Neuron (in vitro differentiated cells): ENCODE measurements at regions not wholly inside any gene's neighbourhood (a gene's known extent, or its start where the extent isn't known, plus 50 kb on each side); places are given as distances from the start of the nearest gene placed in this dataset.

ENCODE experiments used
- H2AFZ ChIP-seq: one replicate; pipeline ENCODE4 v1.6.1; 2013; ENCODE audit warnings: low read depth, mild to moderate bottlenecking, inconsistent platforms, low read length, moderate library complexity
- H3K27me3 ChIP-seq: one replicate; pipeline ENCODE4 v1.6.1; 2013; ENCODE audit warnings: low read length; ENCODE audit not compliant: insufficient read depth
- H3K36me3 ChIP-seq: one replicate; pipeline ENCODE4 v1.6.1; 2013; ENCODE audit warnings: low read length; ENCODE audit not compliant: insufficient read depth
- H3K4me1 ChIP-seq: one replicate; pipeline ENCODE4 v1.6.1; 2013; ENCODE audit warnings: low read length; ENCODE audit not compliant: insufficient read depth
- H3K4me3 ChIP-seq: 2 replicates; pipeline ENCODE4 v1.5.1; 2013; ENCODE audit warnings: mild to moderate bottlenecking, low read length, moderate library complexity
- H3K9me3 ChIP-seq: one replicate; pipeline ENCODE4 v1.6.1; 2013; ENCODE audit warnings: low read length

DNA sequence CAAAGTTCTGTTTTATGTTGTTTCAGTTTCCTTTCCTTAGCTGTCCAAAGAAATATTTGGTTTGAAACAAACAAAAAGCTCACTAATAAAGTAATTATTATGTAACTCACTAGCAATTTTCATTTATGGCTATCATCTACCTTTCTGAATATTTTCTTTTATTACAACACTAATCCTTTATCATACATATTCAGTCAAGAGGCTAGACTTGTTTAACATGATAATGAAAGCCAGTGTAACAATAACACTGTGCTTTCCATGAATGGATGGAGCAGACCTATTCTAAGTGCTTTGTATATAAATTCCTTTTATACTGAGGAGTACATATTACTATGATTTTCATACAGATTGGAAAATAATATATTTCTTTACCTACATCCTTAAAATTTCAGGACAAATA, 972.8 kb upstream of the ADGRL4 start:
- peaks cover 8% of the 10 kb centered on the region for H3K4me1 ChIP-seq

GRCh38 chr1:79976287-79976686, 969.8 kb upstream of the ADGRL4 start:
- Histone ChIP-seq H3K9me3 (no peaks in the 10 kb centered on the region), H3K4me1 (peaks cover 8% of the 10 kb centered on the region), H2AFZ (no peak overlapping the region), H3K4me3 (no peak overlapping the region), H3K27me3 (no peaks in the 10 kb centered on the region), H3K36me3 (no peaks in the 10 kb centered on the region)

More for the DNA sequence above, 972.8 kb upstream of the ADGRL4 start:
- no peaks in the 10 kb centered on the region for H3K27me3 ChIP-seq
- no peaks in the 10 kb centered on the region for H3K9me3 ChIP-seq
- no peaks in the 10 kb centered on the region for H3K36me3 ChIP-seq
- H2AFZ ChIP-seq, result no peak overlapping the region
- H3K4me3 ChIP-seq, result no peak overlapping the region

GRCh38 chr1:79974659-79975058, 968.1 kb upstream of the ADGRL4 start:
- Histone ChIP-seq H3K4me3 (no peak overlapping the region), H3K27me3 (no peaks in the 10 kb centered on the region), H3K4me1 (peaks cover 7% of the 10 kb centered on the region), H2AFZ (no peak overlapping the region), H3K9me3 (no peaks in the 10 kb centered on the region), H3K36me3 (no peaks in the 10 kb centered on the region)

DNA sequence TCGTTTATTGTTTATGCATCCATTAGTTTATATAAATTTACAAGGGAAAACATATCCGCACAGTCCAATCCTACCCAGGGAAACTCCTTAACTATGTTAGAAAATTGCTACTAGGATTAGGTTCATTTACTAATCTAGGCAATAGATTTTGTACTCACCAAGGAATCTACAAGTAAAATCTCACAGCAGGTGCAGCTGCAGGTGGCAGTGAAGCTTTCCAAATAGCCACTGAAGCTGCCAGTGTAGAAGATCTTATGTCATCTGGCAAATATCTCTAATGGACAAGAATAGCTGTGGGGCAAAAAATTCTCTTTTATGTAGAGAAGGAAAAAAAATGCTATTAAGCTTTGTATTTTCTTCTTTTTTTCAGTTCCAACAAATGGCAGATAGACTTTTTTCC, 963.4 kb upstream of the ADGRL4 start:
- Histone ChIP-seq H3K36me3 (no peaks in the 10 kb centered on the region), H3K4me3 (no peak overlapping the region), H3K27me3 (no peaks in the 10 kb centered on the region), H3K9me3 (no peaks in the 10 kb centered on the region), H3K4me1 (no peaks in the 10 kb centered on the region), H2AFZ (no peak overlapping the region)

DNA sequence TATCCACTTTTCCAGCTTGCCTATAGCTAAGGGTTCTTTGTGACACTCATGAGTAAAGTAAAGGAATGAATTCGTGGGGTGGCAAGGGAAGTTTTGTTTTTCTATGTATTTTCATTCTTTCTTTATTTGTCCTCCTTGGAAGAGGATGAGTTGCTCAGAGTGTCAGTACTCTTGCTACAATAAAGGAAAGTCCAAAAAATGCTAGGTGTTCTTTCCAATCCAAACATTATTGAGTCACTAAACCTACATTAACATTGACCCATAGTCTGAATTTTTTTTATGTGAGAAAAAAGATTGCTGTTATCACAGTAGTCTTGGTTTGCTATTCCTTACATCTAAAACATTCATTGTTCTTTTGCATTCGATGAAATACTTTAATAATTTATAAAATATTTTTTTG, 959.9 kb upstream of the ADGRL4 start:
- H2AFZ ChIP-seq, result no peak overlapping the region
- no peaks in the 10 kb centered on the region for H3K27me3 ChIP-seq

DNA sequence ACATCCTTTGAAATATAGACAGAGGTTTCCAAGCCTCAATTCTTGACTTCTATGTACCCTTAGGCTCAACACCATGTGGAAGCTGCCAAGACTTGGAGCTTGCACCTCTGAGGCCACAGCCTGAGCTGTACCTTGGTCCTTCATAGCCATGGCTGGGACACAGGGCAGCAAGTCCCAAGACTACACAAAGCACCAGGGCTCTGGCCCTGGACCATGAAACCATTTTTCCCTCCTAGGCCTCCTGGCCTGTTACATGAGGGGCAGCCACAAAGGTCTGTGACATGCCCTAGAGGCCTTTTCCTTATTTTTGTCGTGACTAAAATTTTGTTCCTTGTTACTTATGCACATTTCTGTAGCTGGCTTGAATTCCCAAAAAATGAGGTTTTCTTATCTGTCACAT, 953.1 kb upstream of the ADGRL4 start:
- no peak overlapping the region for H2AFZ ChIP-seq
- no peaks in the 10 kb centered on the region for H3K36me3 ChIP-seq
- no peaks in the 10 kb centered on the region for H3K27me3 ChIP-seq
- H3K9me3 ChIP-seq, result peaks cover 4% of the 10 kb centered on the region
- H3K4me3 ChIP-seq, result no peak overlapping the region
- no peaks in the 10 kb centered on the region for H3K4me1 ChIP-seq

More for the DNA sequence above, 959.9 kb upstream of the ADGRL4 start:
- H3K4me3 ChIP-seq, result no peak overlapping the region
- H3K9me3 ChIP-seq, result no peaks in the 10 kb centered on the region
- H3K36me3 ChIP-seq, result no peaks in the 10 kb centered on the region
- H3K4me1 ChIP-seq, result no peaks in the 10 kb centered on the region

DNA sequence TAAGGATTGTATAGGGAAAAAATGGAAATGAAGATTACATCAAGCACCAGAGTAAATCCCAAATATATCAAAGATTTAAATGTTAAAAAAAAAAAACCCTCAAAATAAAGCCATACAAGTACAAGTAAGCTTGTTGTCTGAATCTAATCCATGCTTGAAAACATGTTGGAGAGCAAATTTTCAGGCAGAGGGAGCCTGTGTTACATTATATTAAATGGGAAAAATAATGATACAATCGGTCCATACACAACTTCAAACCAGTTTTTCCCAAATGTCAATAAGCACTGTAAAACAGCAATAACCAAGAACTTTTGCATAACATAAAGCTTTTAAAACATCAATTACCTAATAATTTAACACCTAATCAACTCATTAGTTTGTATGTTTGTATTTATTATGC, 949.4 kb upstream of the ADGRL4 start:
- Histone ChIP-seq H3K36me3 (no peaks in the 10 kb centered on the region), H3K9me3 (peaks cover 4% of the 10 kb centered on the region), H3K4me1 (no peaks in the 10 kb centered on the region), H3K27me3 (no peaks in the 10 kb centered on the region), H2AFZ (no peak overlapping the region), H3K4me3 (no peak overlapping the region)

DNA sequence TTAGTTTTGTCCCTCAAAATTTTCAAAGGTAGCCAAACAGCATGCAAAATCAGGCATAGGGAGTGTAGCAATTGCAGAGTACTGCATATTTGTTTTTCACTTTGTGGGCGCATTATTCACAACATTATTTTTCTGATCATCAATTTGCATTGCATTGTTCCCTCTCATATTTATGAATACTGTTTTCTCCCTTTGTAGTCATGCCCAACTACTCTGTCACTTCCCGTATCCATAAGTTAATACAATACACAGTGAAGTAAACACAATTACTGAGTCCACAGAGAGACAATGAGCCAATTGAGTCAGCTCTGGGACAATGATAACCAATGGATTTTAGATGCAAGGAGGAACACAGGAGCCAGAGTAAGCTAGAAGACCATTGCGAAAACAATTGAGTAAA, 944.0 kb upstream of the ADGRL4 start:
- H3K4me1 ChIP-seq, result no peaks in the 10 kb centered on the region
- no peak overlapping the region for H2AFZ ChIP-seq
- no peaks in the 10 kb centered on the region for H3K36me3 ChIP-seq
- no peaks in the 10 kb centered on the region for H3K27me3 ChIP-seq
- no peaks in the 10 kb centered on the region for H3K9me3 ChIP-seq
- no peak overlapping the region for H3K4me3 ChIP-seq

- Histone ChIP-seq H3K36me3 (no peaks in the 10 kb centered on the region), H3K9me3 (no peaks in the 10 kb centered on the region), H3K4me3 (no peak overlapping the region), H3K27me3 (no peaks in the 10 kb centered on the region), H2AFZ (no peak overlapping the region), H3K4me1 (no peaks in the 10 kb centered on the region)
These were observed 938.9 kb upstream of the ADGRL4 start for GRCh38 chr1:79945391-79945790.

- H3K4me3 ChIP-seq, result no peak overlapping the region
- peaks cover under 1% of the 10 kb centered on the region for H3K9me3 ChIP-seq
- H3K27me3 ChIP-seq, result no peaks in the 10 kb centered on the region
- H2AFZ ChIP-seq, result no peak overlapping the region
- no peaks in the 10 kb centered on the region for H3K4me1 ChIP-seq
- no peaks in the 10 kb centered on the region for H3K36me3 ChIP-seq
These were observed 922.8 kb upstream of the ADGRL4 start for GRCh38 chr1:79929356-79929755.

- no peak overlapping the region for H3K4me3 ChIP-seq
- no peaks in the 10 kb centered on the region for H3K27me3 ChIP-seq
- H3K9me3 ChIP-seq, result peaks cover 4% of the 10 kb centered on the region
- H3K4me1 ChIP-seq, result no peaks in the 10 kb centered on the region
- no peak overlapping the region for H2AFZ ChIP-seq
- no peaks in the 10 kb centered on the region for H3K36me3 ChIP-seq
These were observed 922.4 kb upstream of the ADGRL4 start for GRCh38 chr1:79928901-79929300.

GRCh38 chr1:79920960-79921669, 914.6 kb upstream of the ADGRL4 start:
- H3K4me1 ChIP-seq, result no peaks in the 10 kb centered on the region
- no peak overlapping the region for H3K4me3 ChIP-seq

DNA sequence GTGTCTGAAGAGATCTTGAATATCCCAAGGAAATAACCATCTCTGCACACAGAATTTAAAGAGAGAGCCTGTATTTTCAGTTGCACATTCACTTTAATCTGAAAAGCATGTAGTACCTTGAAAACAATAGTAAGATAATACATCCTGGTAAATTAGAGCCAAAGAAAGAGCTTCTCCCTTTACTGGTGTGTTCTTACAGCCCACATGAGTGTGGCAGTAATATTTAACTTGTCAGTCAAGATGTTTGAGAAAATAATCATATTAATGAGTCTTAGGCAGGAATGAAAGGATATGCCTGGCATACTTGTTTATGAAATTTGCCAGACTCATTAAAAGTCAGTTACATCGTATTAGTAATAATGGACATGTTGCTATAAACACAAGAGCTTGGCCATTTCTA, 908.4 kb upstream of the ADGRL4 start:
- H3K4me3 ChIP-seq, result no peak overlapping the region
- no peaks in the 10 kb centered on the region for H3K27me3 ChIP-seq
- no peaks in the 10 kb centered on the region for H3K36me3 ChIP-seq
- H3K4me1 ChIP-seq, result no peaks in the 10 kb centered on the region
- H3K9me3 ChIP-seq, result no peaks in the 10 kb centered on the region
- H2AFZ ChIP-seq, result no peak overlapping the region

More at GRCh38 chr1:79920960-79921669, 914.6 kb upstream of the ADGRL4 start:
- no peaks in the 10 kb centered on the region for H3K36me3 ChIP-seq
- H2AFZ ChIP-seq, result no peak overlapping the region
- peaks cover 5% of the 10 kb centered on the region for H3K9me3 ChIP-seq
- no peaks in the 10 kb centered on the region for H3K27me3 ChIP-seq

DNA sequence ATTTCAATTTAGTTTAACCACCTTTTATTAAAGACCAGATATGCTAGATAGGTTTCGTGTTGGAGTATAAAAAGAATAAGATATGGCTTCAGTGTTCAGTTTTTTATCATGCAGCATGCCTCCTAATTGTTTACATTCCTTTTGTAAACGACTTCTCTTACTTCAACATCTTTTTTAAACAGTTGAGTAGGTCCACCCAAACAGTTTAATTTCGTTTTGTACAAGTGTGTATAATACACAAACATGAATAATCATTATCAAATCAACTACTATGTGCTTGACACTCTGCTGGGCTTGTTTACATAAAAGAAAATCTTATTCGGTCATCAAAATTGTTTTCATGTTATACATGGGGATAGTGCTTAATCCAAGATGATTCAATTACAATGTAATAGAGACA, 906.3 kb upstream of the ADGRL4 start:
- Histone ChIP-seq H2AFZ (no peak overlapping the region), H3K36me3 (no peaks in the 10 kb centered on the region), H3K27me3 (no peaks in the 10 kb centered on the region), H3K4me1 (no peaks in the 10 kb centered on the region), H3K4me3 (no peak overlapping the region), H3K9me3 (no peaks in the 10 kb centered on the region)
